Right kidney (tissue), 1 donor: ENCODE measurements at regions not wholly inside any gene's neighbourhood (a gene's known extent, or its start where the extent isn't known, plus 50 kb on each side); places are given as distances from the start of the nearest gene placed in this dataset.

Experiments used
- DNase-seq: peaks from one replicate; pipeline ENCODE4 v3.0.0-alpha.2; 2016

DNA sequence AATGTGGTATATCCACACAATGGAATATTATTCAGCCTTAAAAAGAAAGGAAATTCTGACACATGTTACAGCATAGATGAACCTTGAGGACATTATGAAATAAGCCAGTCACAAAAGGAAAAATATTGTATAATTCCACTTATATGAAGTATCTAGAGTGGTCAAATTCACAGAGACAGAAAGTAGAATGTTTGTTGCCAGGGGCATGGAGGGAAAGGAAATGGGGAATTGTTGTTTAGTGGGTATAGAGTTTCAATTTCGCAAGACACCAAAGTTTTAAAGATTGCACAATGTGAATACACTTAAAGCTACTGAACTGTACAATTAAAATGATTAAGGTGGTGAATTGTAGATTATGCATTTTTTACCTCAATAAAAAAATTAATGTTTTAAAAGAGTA, 92.9 kb downstream of the TXNL1 start:
- DNase-seq = no peak

- DNase-seq = no peak
Measured at GRCh38 chr18:56542476-56542875, 95.9 kb downstream of the TXNL1 start.

DNA sequence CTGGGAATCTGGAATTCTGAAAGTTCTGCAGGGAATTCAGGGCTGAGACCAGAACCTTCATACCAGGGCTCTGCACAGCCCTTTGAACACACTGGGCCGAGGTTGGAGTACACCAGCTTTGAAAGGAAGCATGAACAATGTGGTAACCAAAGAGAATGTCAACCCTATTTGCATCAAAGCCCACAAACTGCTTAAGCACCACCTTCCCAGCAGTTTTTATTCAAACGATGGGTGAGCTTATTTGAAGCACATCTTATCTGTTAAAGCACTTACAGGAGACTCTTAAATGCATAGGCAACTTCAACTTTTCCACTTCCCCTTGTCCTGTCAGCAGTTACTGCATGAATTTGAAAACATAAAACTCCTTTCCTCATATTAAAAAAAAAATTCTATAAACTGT, 96.6 kb downstream of the TXNL1 start:
- DNase-seq = no peak

DNA sequence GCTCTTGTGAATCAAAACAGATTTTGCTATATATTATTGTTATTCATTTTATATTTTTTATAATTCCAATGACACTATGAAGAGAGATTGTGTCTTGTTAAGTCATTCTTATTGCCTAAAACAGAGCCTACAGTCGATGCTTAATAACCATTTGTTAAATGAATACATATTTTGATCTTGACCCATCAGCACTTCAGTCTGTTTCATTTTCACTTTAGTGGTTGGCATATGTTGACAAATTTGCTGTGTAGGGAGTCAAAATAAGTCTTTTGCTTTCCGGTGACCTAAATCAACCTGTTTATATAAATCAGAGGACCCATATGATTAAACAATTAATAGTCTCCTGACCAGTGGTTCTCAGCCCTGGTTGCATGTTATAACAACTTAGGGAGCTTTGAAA, 97.1 kb downstream of the TXNL1 start:
- DNase-seq = no peak

GRCh38 chr18:56538746-56539145, 99.6 kb downstream of the TXNL1 start:
- DNase-seq = no peak

DNA sequence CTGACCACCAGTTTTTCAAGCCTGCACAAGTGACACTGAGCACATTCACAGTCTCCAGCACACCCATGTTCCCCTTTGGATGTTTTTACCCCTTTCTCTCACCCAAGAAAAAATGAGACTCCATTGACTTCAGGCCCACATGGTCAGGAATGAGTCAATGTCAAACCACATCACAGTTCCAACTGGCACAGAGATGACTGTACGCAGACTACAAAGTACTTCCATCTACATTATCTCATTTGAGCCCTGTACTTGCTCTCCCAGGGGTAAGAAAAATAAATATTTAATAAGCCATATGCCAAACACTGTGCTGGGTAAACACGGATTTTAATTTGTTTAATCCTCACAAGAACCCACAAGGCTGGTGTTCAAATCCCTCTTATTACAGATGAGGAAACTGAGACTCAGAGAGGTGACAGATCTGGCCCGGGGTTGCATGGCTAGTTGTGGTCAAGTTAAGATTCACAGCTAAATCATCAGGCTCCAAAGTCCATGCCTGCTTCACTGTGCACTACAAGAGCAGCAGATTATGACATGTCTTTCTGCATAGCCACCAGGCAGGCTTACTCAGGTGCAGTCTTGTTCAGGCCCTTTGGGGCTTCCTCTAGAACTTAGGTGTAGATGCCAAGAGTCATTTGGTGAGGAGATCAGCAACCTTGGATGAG, 106.1 kb downstream of the TXNL1 start:
- DNase-seq = no peak

GRCh38 chr18:56522816-56523215, 115.6 kb downstream of the TXNL1 start:
- DNase-seq = no peak

DNA sequence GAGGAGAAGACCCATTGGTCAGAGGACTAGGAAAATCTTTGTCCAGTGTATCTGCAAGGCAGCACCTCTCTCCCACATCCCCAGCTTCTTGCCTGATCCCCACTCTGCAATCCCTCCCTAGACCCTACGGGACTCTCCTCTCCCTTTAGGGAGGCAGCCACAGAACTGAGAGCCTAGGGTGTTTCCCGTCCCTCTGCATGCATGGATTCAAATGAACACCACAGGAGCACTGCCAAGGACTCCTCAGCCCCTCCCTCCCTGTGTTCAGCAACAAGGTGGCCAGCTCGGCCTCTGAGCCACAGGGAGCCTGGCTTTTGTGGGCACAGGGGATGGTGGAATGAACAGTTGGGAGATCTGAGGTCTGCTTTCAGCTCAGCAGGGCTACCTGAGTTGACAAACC, 117.1 kb downstream of the TXNL1 start:
- DNase-seq = no peak

DNA sequence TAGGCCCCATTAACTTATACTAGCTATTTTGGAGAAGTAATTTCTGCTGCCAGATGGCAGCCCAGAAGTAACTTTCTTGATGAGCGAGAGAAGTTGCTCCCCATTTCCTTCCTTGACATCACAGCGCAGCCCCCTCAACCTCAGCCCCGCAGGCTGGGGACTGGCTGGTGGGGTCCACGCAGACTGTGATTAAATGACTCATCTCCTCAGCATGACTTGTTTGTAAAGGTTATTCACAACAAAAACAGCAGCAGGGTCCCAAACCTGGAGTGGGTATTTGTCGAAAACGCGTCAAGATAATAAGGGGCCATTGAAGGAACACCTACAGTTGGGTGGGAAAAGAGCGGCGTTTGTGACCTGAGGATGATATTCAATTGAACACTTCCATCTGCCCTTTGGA, 120.6 kb downstream of the TXNL1 start:
- no peak for DNase-seq

DNA sequence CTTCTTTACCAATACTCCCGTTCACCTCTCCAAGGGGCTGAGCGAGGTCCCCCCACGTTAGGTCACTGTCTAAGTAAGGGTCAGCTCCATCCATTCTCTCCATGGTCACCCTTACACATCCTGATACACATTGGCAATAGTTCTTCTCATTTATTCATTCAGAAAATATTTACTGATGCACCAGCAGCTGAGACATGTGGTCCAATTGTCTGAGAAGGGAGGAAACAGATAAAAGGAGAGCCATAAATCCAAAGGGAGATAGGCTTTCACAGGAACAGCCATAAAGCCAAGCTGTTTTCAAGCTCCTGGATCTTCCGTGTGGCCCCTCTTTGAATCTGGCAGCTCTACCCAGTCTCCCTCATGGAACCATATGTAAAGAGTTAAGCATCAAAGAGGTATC, 121.2 kb downstream of the TXNL1 start:
- DNase-seq = no peak

- DNase-seq = peak; percentile 4
Measured at GRCh38 chr18:56516789-56517188, 121.6 kb downstream of the TXNL1 start.

DNA sequence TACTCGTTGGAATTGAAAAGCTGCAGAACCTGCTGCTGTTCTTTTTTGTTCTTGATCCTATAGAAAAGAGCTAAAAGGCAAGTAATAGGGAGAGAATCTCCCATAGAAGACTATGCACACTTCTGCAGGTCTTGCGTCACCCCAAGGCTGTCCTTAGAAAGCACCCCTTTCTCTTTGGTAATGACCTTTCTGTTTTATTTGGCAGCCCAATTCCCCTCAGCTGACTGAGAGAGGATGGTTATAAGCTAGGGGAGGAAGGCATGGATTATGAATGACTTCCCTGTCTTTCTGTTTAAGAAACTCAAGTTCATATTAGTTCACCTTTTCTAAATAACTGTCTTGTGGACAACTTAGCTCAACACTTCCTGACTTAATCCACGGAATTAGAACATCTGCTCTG, 122.9 kb downstream of the TXNL1 start:
- no peak for DNase-seq

DNA sequence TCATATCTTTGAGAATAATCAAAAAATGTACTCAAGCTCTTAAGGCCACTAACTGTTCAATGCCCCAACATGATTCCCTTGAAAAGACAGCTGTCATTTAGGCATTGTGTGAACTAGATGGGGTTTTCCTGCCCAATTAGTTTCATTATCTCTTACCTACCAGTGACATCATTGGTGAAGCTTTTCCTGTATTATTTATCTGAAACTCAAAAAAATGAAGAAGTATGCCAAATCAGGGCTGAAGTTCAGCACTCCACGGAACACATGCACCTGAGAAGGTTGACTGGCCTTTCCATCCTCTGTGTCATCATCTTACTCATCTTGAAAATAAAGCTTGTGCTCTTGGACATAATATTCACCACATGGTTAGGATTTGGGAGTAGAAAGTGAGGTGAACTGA, 126.4 kb downstream of the TXNL1 start:
- no peak for DNase-seq

DNA sequence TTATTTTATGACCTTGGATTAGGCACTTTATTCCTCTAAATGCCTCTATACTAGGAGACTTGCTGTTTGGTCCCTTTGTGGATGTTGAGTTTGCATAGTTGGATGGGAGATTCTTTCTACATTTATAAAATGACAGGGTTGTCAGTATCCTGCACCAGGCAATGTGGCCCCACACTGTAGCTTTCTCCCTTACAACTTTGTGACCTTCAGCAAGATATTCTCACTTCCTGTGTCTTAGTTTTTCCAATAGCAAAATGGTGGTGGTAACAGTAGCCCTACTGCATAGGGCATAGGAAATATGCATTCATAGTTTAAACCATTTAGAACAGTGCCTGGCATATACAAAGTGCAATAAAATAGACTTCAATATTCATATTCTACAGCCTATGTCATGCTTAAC, 128.3 kb downstream of the TXNL1 start:
- DNase-seq = no peak

GRCh38 chr18:56509656-56510055, 128.7 kb downstream of the TXNL1 start:
- peak; percentile 8 for DNase-seq

- DNase-seq = no peak
Measured at GRCh38 chr18:56508370-56509036, 129.9 kb downstream of the TXNL1 start.

DNA sequence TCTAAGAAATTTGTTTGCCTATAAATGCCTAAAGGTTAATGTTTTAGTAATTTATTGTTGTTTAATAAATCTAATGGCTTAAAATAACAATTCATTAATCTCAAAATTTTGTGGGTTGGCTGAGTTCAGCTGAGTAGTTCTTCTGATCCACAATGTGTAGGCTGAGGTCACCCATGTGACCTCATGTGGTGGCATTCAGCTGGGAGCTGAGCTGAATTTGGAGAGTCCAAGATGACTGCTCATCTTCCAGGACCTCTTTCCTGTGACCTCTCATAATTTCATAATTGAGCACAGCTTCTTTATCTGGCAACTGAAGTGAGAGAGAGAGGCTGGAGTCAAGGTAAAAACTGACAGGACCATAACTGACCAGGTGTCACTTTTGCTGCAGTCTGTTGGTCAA, 132.4 kb downstream of the TXNL1 start:
- DNase-seq = no peak

- no peak for DNase-seq
Measured at GRCh38 chr18:56505293-56505692, 133.1 kb downstream of the TXNL1 start.

GRCh38 chr18:56501896-56502295, 136.5 kb downstream of the TXNL1 start:
- no peak for DNase-seq

DNA sequence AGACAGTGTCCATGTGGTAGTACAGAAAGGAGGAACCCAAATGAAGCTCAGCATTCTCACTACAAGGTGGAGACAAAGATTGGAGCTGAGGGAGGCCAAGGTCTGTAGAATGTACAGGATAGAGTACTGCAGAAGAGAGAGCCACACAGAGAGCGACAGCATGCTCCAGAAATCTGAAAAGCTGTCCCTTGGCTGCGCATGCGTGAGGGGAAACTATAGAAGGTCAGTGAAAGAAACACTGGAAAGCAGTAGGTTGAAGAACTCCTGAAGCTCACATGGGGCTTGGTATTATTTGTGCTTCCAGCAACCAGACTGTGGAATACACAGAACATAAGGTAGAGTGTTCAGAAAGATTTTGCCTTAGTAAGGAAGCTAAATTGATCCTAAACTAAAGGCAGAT, 142.5 kb downstream of the TXNL1 start:
- DNase-seq = no peak

GRCh38 chr18:56493531-56493930, 144.9 kb downstream of the TXNL1 start:
- no peak for DNase-seq

GRCh38 chr18:56492136-56492535, 146.3 kb downstream of the TXNL1 start:
- DNase-seq = no peak

DNA sequence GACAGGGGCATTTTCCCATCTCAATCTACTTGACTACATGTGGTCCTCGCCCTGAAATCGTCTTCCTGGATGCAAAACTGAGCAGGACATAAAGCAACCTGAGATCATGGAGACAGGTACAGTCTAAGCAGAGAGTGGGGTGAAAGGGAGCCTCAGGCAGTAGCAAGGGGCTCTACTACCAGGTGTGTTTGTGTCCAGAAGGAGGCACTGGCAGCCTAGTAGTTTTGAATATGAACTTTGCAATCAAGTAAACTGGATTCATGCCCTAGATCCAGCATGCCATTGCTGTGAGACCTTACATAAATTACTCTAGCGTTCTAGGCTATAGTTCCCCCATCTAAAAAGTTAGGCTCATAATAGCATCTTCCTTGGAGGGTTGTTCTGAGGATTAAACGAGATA, 147.4 kb downstream of the TXNL1 start:
- DNase-seq = no peak

- no peak for DNase-seq
Measured at GRCh38 chr18:56489893-56490292, 148.5 kb downstream of the TXNL1 start.

DNA sequence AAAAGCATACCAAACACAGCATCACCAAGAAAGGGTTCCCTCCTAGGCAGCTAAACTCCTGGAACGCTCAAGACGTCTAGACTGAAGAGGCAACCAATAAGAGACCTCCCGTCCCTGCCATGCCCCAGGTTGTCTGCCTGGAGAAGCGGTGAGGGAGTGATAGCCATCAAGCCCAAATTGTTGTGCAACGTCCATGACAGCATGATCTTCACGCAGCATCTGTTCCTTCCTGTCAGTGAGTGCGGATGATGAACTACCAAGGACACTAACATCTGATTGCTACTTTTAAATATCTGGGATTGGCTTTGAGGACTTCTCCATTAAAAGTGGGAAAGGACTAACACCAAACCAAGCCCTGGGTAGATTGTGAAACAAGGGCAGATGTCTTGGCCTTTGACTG, 149.7 kb downstream of the TXNL1 start:
- no peak for DNase-seq
